ENCODE measurements at regions not wholly inside any gene's neighbourhood (a gene's known extent, or its start where the extent isn't known, plus 50 kb on each side); places are given as distances from the start of the nearest gene placed in this dataset.

DNA sequence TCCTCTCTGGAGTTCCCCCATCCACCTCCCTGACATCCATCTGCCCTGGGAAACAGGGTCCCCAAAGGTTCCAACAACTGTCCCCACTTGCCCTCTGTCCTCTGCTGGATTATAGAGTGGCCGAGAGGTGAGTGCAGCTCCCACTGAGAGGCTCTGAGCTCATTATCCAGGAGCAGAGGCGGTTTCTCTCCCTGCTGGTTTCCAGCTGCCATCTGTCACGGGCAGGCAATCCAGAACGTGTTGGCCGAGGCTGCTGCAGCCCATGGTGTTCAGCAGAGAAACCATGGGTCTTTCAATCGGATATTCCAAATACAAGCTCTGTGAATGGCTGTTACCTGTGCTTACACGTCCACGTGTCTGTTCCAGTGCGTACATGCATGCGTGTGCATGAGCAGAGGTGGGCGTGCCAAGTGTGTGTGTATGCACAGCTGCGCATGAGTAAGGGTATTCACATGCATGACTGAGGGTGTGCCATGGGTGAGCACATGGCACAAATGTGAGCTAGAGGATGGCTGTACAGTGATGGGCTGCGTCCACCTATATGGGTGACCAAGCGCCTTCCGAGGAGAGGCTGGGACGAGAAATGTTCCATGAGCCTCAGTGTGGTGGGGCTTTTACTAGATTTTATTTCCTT lies 183.7 kb upstream of the PMEPA1 start:
- TF ChIP-seq, protein P1, sequence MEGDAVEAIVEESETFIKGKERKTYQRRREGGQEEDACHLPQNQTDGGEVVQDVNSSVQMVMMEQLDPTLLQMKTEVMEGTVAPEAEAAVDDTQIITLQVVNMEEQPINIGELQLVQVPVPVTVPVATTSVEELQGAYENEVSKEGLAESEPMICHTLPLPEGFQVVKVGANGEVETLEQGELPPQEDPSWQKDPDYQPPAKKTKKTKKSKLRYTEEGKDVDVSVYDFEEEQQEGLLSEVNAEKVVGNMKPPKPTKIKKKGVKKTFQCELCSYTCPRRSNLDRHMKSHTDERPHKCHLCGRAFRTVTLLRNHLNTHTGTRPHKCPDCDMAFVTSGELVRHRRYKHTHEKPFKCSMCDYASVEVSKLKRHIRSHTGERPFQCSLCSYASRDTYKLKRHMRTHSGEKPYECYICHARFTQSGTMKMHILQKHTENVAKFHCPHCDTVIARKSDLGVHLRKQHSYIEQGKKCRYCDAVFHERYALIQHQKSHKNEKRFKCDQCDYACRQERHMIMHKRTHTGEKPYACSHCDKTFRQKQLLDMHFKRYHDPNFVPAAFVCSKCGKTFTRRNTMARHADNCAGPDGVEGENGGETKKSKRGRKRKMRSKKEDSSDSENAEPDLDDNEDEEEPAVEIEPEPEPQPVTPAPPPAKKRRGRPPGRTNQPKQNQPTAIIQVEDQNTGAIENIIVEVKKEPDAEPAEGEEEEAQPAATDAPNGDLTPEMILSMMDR (conservative IDR thresholded peaks at IDR 0.05) = no peak
- TF ChIP-seq ZFX (IDR thresholded peaks at IDR 0.05) = no peak
